ENCODE measurements at regions not wholly inside any gene's neighbourhood (a gene's known extent, or its start where the extent isn't known, plus 50 kb on each side); places are given as distances from the start of the nearest gene placed in this dataset.

- DNase-seq (ENCODE audit: low spot score), result no peak
These were observed 184.3 kb downstream of the TTC32 start for GRCh38 chr2:19717446-19717845.

- DNase-seq (ENCODE audit: low spot score), result no peak
These were observed 186.9 kb downstream of the TTC32 start for GRCh38 chr2:19714926-19715325.

GRCh38 chr2:19712850-19713249 lies 188.9 kb downstream of the TTC32 start:
- DNase-seq (ENCODE audit: low spot score), result no peak

- DNase-seq (ENCODE audit: low spot score), result no peak
These were observed 190.1 kb downstream of the TTC32 start for GRCh38 chr2:19711470-19712372.

- no peak for DNase-seq (ENCODE audit: low spot score)
These were observed 191.6 kb downstream of the TTC32 start for GRCh38 chr2:19710230-19710629.

GRCh38 chr2:19709553-19709952 lies 192.2 kb downstream of the TTC32 start:
- DNase-seq (ENCODE audit: low spot score), result no peak

- DNase-seq (ENCODE audit: low spot score), result no peak
These were observed 193.0 kb downstream of the TTC32 start for GRCh38 chr2:19708776-19709175.

GRCh38 chr2:19706332-19706731 lies 195.5 kb downstream of the TTC32 start:
- DNase-seq (ENCODE audit: low spot score), result no peak

GRCh38 chr2:19702267-19702666 lies 199.5 kb downstream of the TTC32 start:
- no peak for DNase-seq (ENCODE audit: low spot score)

GRCh38 chr2:19700861-19701585 lies 200.8 kb downstream of the TTC32 start:
- DNase-seq (ENCODE audit: low spot score), result no peak

- no peak for DNase-seq (ENCODE audit: low spot score)
These were observed 204.7 kb downstream of the TTC32 start for GRCh38 chr2:19697131-19697530.

GRCh38 chr2:19695706-19696105 lies 206.1 kb downstream of the TTC32 start:
- DNase-seq (ENCODE audit: low spot score), result no peak

GRCh38 chr2:19691892-19692291 lies 209.9 kb downstream of the TTC32 start:
- no peak for DNase-seq (ENCODE audit: low spot score)

GRCh38 chr2:19690429-19690828 lies 211.4 kb downstream of the TTC32 start:
- DNase-seq (ENCODE audit: low spot score), result no peak

- no peak for DNase-seq (ENCODE audit: low spot score)
These were observed 212.1 kb downstream of the TTC32 start for GRCh38 chr2:19689646-19690168.

GRCh38 chr2:19688059-19688458 lies 213.7 kb downstream of the TTC32 start:
- DNase-seq (ENCODE audit: low spot score), result no peak

GRCh38 chr2:19687017-19687659 lies 214.6 kb downstream of the TTC32 start:
- DNase-seq (ENCODE audit: low spot score), result no peak

GRCh38 chr2:19686439-19686838 lies 215.3 kb downstream of the TTC32 start:
- DNase-seq (ENCODE audit: low spot score), result no peak

GRCh38 chr2:19685731-19686130 lies 216.1 kb downstream of the TTC32 start:
- DNase-seq (ENCODE audit: low spot score), result no peak

- no peak for DNase-seq (ENCODE audit: low spot score)
These were observed 217.3 kb downstream of the TTC32 start for GRCh38 chr2:19684516-19684915.

- DNase-seq (ENCODE audit: low spot score), result no peak
These were observed 218.2 kb downstream of the TTC32 start for GRCh38 chr2:19683556-19683955.

GRCh38 chr2:19682493-19682892 lies 219.3 kb downstream of the TTC32 start:
- no peak for DNase-seq (ENCODE audit: low spot score)

Measured in CD4-positive, alpha-beta T cell treated with Interleukin-6 at 100 ng/mL for 8 hours (primary cell).